Heart left ventricle (tissue), 16 donors: ENCODE measurements at regions not wholly inside any gene's neighbourhood (a gene's known extent, or its start where the extent isn't known, plus 50 kb on each side); places are given as distances from the start of the nearest gene placed in this dataset.

Source experiments
- ATAC-seq, 4 donors: fragments of 200-7000 bp; cut with Tn5 transposase; one replicate each; pipeline ENCODE4 v1.9.1; 2020 to 2022; ENCODE audit warnings: moderate library complexity in 4 of 4, mild to moderate bottlenecking in 3 of 4, moderate number of reproducible peaks in 1 of 4
- DNase-seq, 5 donors: peaks; one replicate each; pipeline ENCODE4 v3.0.0-alpha.2; 2020
- H3K27ac ChIP-seq, 12 donors: fragments of 200-600 bp; sonication (generic) in 4 of 12; one replicate each; pipeline versions ENCODE4 v1.5.0 to v1.8.0; 2016 to 2022; ENCODE audit warnings: mild to moderate bottlenecking in 2 of 12
- H3K27me3 ChIP-seq, 9 donors: fragments of 200-600 bp; sonication (generic) in 2 of 9; one replicate each; pipeline versions ENCODE4 v1.5.1 to v1.8.0; 2016 to 2022; ENCODE audit warnings: mild to moderate bottlenecking in 3 of 9
- H3K36me3 ChIP-seq, 9 donors: fragments of 200-600 bp; sonication (generic) in 2 of 9; one replicate each; pipeline versions ENCODE4 v1.5.0 to v1.8.0; 2018 to 2022; ENCODE audit warnings: mild to moderate bottlenecking in 2 of 9
- H3K4me1 ChIP-seq, 12 donors: fragments of 200-600 bp; sonication (generic) in 4 of 12; one replicate each; pipeline versions ENCODE4 v1.5.0 to v1.8.0; 2016 to 2022; ENCODE audit warnings: mild to moderate bottlenecking in 3 of 12
- H3K4me3 ChIP-seq, 12 donors: fragments of 200-600 bp; sonication (generic) in 4 of 12; one replicate each; pipeline versions ENCODE4 v1.5.0 to v1.8.0; 2017 to 2022; ENCODE audit warnings: mild to moderate bottlenecking in 9 of 12, moderate library complexity in 4 of 12
- H3K9me3 ChIP-seq, 12 donors: fragments of 200-600 bp; sonication (generic) in 4 of 12; one replicate each; pipeline versions ENCODE4 v1.5.0 to v1.8.0; 2016 to 2022; ENCODE audit warnings: mild to moderate bottlenecking in 1 of 12
- CTCF ChIP-seq, 12 donors: fragments of 200-600 bp; sonication (generic) in 4 of 12; IDR thresholded peaks; one replicate each; pipeline versions ENCODE4 v1.5.0 to v1.8.0; 2018 to 2022; ENCODE audit warnings: antibody characterized with exemption in 12 of 12, mild to moderate bottlenecking in 5 of 12
- POLR2A ChIP-seq, 2 donors: fragments of 450-650 bp; IDR thresholded peaks; one replicate each; pipeline ENCODE4 v1.6.1; 2017; ENCODE audit warnings: antibody characterized with exemption in 2 of 2, mild to moderate bottlenecking in 2 of 2, moderate library complexity in 2 of 2
- WGBS, 4 donors: extraction: QIAGEN DNeasy Blood & Tissue Kit in 2 of 4; methylation state at CpG; one replicate each; pipeline versions ENCODE4 v1.1.5 to v1.1.7; 2013 to 2018; 5-methylcytosine and 5-hydroxymethylcytosine counted together
- intact Hi-C, 10 donors: fragments of 100-400 bp; cut with DNase I; formaldehyde crosslinking; loops; one replicate each; pipeline versions ENCODE4 v1.11.1 to v1.14.2; 2022
- donor health status: ischemic (EF 13 %, LVEDD 7.1; RV severe dilation, severe dysfunction).
- donor health status: healthy with polysubstance abuse.
- donor health status: DM: no; HTN: yes; CAD: no.
- donor health status: DM: no; HTN: no; CAD: no.
- donor health status: ischemic (EF 25% LVEDD 6.9; RV normal size, moderate dysfunction).
- donor health status: ischemic (EF 25% LVEDD 5.7; RV mildly dilated, moderate dysfunction).
- donor health status: healthy.
- donor health status: DM: yes; HTN: yes; CAD: no.
- donor health status: ischemic (EF 35%, LVEDD 5.7; RV mildly dilated, moderate dysfunction).
- donor health status: nonischemic (EF 11% LVEDD 7.7; RV severe dilation, severe dysfunction).
- donor health status: DM: yes; HTN: yes; CAD: no.
- donor health status: PGD.
- donor health status: ischemic (EF 29% LVEDD 5.4; RV normal size, mild dysfunction).
- donor health status: nonischemic (EF 23%, LVEDD 6.1; RV moderate dilation, normal function).

DNA sequence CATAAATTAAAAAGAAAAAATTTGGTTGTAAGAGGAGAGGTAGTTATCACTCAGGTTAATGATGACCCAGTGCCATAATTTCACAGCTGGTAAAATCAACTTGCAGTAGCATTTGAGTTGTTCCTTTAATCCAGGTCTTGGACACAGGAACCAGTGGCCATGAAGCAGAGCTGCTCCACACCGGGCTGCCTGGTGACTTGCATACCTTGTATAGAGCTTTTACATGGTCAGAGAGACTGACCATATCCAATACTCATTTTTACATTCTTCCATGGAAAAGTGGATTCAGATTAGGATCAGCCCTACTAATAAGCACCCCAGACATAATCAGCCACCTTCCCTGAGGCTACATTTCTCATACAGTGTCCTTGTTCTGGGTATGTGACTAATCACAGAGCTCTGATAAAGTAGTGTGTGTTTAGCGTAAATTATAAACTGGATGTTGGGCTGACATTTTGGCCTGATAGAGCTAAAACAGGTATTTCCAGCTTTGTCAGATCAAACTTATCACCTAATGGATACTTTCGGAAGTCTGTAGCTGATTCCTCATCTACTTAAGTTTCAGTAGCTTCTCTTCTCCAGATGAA, 77.0 kb upstream of the ZSWIM6 start:
- ATAC-seq (no peak), DNase-seq (no peak)
- peaks cover 0 to under 1% (median 0%) of the 10 kb centered on the region in 12 donors for H3K9me3 ChIP-seq
- intact Hi-C loops: no loop called here
- H3K36me3 ChIP-seq: no peaks in the 10 kb centered on the region
- no peak overlapping the region for H3K4me3 ChIP-seq
- H3K27me3 ChIP-seq: no peaks in the 10 kb centered on the region
- peaks cover 0 to 6% (median 0%) of the 10 kb centered on the region in 12 donors for H3K4me1 ChIP-seq
- no peak overlapping the region for H3K27ac ChIP-seq
- whole genome bisulfite sequencing, 4 donors: 84 to 90% (median 87%) methylated on average over 3 of the region's 3 CpGs
- TF ChIP-seq CTCF (IDR thresholded peaks at IDR 0.05) (no peak), POLR2A (IDR thresholded peaks at IDR 0.05) (no peak)

DNA sequence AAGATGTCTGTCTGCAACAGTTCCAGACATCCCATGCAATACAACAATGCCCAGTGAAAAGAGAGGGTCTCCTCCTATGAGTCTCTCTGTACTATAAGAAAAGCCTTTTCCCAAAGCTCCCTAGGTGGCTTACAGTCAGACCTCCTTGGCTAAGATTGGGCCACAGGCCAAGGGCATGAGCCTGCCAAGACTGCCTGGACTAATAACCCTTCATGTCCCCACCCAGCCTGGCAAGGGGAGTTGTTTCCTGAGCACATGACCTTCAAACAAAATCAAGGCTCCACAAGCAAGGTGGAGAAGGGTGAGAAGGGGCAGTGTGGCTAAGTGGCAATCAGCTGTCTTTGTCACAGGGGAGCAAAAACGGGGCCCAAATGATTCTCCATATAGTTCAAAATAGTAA, 75.6 kb upstream of the ZSWIM6 start:
- no peak for TF ChIP-seq POLR2A (IDR thresholded peaks at IDR 0.05)
- TF ChIP-seq CTCF (IDR thresholded peaks at IDR 0.05): no peak
- H3K36me3 ChIP-seq: no peaks in the 10 kb centered on the region
- DNase-seq: peak; percentile 36 to 73 (median 58)
- H3K4me1 ChIP-seq: peaks cover 0 to 6% (median 0%) of the 10 kb centered on the region in 12 donors
- ATAC-seq: peak; percentile 55 to 76 (median 63)
- no peaks in the 10 kb centered on the region for H3K9me3 ChIP-seq
- intact Hi-C loops: no loop called here
- no peaks in the 10 kb centered on the region for H3K27me3 ChIP-seq
- H3K4me3 ChIP-seq: no peak overlapping the region
- no peak overlapping the region for H3K27ac ChIP-seq
- 36 to 55% (median 49%) methylated on average over 1 of the region's 1 CpG for WGBS, 4 donors

GRCh38 chr5:61257421-61257820, 74.6 kb upstream of the ZSWIM6 start:
- no peak overlapping the region for H3K27ac ChIP-seq
- 82 to 97% (median 90%) methylated on average over 3 of the region's 3 CpGs for WGBS, 4 donors
- H3K4me1 ChIP-seq: peaks cover 0 to 12% (median 0%) of the 10 kb centered on the region in 12 donors
- TF ChIP-seq CTCF (IDR thresholded peaks at IDR 0.05): no peak
- TF ChIP-seq POLR2A (IDR thresholded peaks at IDR 0.05): no peak
- no peak for ATAC-seq
- no peak for DNase-seq
- intact Hi-C loops: no loop called here
- no peaks in the 10 kb centered on the region for H3K27me3 ChIP-seq
- no peaks in the 10 kb centered on the region for H3K9me3 ChIP-seq
- H3K4me3 ChIP-seq: no peak overlapping the region
- H3K36me3 ChIP-seq: no peaks in the 10 kb centered on the region

DNA sequence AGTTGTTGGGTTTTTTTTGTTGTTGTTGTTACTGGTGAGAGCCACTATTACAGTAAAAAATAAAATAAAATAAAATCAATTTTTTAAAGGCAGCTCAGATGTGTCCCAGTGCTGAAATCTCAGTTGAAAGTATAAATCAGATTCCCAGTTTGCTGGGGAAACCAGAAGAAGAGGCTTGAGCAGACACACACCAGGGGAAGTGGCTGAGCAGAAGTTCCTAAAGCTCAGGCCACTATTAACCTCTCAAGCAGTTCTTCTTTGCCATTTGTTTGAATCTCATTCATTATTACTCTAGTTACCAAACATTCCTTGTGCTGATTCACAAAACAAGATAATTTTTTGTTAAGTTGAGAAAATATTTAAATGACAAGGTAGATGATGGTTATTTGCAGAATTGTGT, 70.9 kb upstream of the ZSWIM6 start:
- Histone ChIP-seq H3K27ac (no peak overlapping the region), H3K4me3 (no peak overlapping the region), H3K36me3 (no peaks in the 10 kb centered on the region), H3K9me3 (no peaks in the 10 kb centered on the region), H3K4me1 (peaks cover 0 to 26% (median 0%) of the 10 kb centered on the region in 12 donors), H3K27me3 (no peaks in the 10 kb centered on the region)
- TF ChIP-seq CTCF (IDR thresholded peaks at IDR 0.05): no peak
- TF ChIP-seq POLR2A (IDR thresholded peaks at IDR 0.05): no peak
- ATAC-seq (no peak), DNase-seq (no peak)
- intact Hi-C loops: no loop called here
